ENCODE measurements at regions not wholly inside any gene's neighbourhood (a gene's known extent, or its start where the extent isn't known, plus 50 kb on each side); places are given as distances from the start of the nearest gene placed in this dataset.

DNA sequence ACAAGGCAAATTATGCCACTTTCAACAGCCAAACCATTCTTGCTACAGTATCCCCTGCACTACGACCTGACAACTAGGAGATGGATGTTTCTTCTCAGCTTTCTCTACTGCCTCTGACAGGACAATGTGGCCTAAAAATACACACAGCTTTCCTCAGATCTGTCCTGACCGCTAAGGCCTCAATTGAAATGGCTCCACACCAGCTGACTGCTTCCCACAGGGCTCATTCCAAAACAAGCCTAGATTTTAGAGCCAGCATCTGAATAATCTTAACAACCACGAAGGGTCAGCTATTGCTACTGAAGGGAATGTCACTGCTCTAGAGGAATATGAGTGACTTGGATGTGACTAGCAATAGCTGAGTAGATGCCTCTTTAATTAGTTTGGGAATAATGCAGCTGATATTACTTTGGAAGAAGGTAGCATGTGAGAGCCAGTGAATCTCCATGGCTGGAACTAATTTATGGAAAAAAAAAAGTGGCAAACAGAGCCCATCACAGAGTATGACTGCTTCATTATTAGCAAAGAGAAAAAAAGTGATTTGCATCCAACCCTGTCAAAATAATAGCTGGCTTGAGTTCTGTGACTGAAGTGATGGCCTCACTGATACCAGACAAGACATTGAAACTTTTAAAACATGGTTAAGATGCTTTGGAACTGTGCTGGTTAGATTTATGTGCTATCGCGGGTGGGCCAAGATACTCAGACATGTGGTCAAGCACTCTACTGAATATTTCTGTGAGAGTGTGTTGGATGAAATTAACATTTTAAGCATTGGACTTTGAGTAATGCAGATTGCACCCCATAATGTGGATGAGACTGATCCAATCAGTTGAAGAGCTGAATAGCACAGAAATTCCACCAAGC, 450.2 kb downstream of the NR2F1-AS1 start:
- no peak for ATAC-seq
- Mint-ChIP-seq H3K36me3 (no peaks in the 10 kb centered on the region), H3K27ac (no peak overlapping the region), H3K9me3 (peaks cover 0 to 4% of the 10 kb centered on the region in 2 donors)
- DNase-seq (ENCODE audit: low spot score in 2 of 2) = no peak

DNA sequence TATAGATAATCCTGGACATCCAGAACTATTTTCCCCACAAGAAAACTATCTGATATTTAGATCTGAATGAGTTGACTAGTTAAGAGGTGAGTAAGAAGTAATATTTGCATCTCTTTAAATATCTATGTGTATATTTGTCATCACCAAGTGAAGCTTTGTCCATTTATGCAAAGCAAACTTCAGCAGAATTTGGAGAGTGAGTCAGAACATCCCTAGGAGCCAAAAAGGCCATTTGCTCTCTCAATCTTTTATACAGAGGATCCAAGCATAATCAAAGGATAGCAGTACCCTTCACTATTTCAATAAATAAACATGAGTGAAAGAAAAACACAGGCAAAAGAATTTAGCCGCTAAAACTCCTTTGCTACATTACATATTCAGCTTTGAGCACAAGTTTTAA, 454.4 kb downstream of the NR2F1-AS1 start:
- H3K9me3 Mint-ChIP-seq = peaks cover 0 to 5% of the 10 kb centered on the region in 2 donors
- no peak for DNase-seq (ENCODE audit: low spot score in 2 of 2)
- no peak overlapping the region for H3K27ac Mint-ChIP-seq
- no peaks in the 10 kb centered on the region for H3K36me3 Mint-ChIP-seq
- no peak for ATAC-seq

DNA sequence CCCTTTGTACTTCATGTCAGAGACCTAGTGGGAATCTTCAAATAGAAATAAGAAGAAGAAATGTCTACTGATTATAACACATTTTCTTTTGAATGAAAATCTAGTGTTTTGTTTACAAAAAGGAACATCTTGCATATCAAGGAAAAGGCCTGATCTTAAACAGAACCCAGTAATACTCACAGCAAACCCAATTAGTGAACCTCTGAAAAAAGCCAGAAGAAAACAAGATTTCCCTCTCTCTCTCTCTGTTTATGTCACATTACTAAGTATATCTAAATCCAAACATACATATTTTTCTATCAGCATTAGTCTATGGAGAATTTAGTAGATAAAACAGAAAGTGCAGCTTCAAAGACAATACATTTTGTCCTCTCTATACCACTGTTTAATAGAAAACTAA, 457.9 kb downstream of the NR2F1-AS1 start:
- H3K9me3 Mint-ChIP-seq = peaks cover 5 to 7% of the 10 kb centered on the region in 2 donors
- DNase-seq (ENCODE audit: low spot score in 2 of 2) = no peak
- no peak overlapping the region for H3K27ac Mint-ChIP-seq
- H3K36me3 Mint-ChIP-seq = no peaks in the 10 kb centered on the region
- ATAC-seq = no peak

DNA sequence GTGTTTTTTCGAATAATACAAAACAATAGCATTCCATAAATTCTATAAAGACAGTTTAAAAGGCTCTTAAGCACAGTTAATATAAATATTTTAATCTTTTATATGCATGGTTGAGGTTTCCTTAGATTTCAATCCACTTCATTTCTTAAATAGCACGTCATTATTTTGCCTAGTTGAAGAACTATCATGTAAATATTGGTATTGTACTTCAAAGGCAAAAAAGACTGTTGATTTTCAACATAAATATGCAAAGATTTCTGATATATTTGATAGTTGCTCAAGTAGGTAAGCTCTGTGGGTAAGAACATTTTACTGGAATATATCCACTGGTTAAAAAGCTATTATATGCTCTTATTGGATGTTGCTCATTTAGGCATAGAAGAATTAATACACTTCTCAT, 458.6 kb downstream of the NR2F1-AS1 start:
- DNase-seq (ENCODE audit: low spot score in 2 of 2) (no peak), ATAC-seq (no peak)
- Mint-ChIP-seq H3K9me3 (peaks cover 5 to 7% of the 10 kb centered on the region in 2 donors), H3K27ac (no peak overlapping the region), H3K36me3 (no peaks in the 10 kb centered on the region)

DNA sequence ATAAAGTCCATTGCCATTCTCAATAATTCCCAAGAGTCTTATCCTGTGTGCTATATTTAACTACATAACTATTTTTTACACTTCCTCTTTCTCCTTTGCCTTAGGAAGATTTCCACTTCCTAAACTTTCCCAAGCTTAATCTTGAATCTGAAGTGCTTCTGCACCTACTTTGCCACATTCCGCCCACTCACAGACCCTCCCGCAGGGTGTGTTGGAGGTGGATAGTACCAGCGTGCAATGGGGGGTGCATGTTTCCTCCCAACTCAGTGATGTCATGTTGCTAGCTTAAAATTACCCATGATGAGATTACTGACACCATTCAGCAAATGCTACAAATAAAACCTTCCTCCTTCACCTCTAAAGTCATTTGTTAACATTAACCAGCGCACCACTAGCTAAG, 460.2 kb downstream of the NR2F1-AS1 start:
- ATAC-seq (no peak), DNase-seq (ENCODE audit: low spot score in 2 of 2) (no peak)
- Mint-ChIP-seq H3K27ac (no peak overlapping the region), H3K9me3 (peaks cover 5 to 7% of the 10 kb centered on the region in 2 donors), H3K36me3 (no peaks in the 10 kb centered on the region)

DNA sequence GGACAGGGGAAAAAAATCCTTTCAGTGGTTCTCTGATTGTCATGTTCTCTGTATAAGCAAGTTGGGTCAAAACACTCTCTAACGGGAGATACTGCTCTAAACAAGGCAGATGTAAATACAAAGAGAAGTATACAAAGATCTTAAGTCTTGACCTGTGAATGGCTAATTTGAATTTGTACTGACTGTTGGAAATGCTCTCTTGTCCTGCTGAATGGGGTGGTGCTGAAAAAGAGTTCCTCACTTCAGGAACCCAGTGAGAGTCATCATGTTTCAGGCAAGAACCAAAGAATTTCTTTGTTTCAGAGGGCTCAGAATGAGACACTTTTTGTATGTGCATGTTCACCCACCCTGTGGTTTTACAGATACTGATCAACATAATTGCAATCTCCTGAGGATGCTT, 461.0 kb downstream of the NR2F1-AS1 start:
- DNase-seq (ENCODE audit: low spot score in 2 of 2) (no peak), ATAC-seq (no peak)
- Mint-ChIP-seq H3K36me3 (no peaks in the 10 kb centered on the region), H3K27ac (no peak overlapping the region), H3K9me3 (peaks cover 0 to 7% of the 10 kb centered on the region in 2 donors)

DNA sequence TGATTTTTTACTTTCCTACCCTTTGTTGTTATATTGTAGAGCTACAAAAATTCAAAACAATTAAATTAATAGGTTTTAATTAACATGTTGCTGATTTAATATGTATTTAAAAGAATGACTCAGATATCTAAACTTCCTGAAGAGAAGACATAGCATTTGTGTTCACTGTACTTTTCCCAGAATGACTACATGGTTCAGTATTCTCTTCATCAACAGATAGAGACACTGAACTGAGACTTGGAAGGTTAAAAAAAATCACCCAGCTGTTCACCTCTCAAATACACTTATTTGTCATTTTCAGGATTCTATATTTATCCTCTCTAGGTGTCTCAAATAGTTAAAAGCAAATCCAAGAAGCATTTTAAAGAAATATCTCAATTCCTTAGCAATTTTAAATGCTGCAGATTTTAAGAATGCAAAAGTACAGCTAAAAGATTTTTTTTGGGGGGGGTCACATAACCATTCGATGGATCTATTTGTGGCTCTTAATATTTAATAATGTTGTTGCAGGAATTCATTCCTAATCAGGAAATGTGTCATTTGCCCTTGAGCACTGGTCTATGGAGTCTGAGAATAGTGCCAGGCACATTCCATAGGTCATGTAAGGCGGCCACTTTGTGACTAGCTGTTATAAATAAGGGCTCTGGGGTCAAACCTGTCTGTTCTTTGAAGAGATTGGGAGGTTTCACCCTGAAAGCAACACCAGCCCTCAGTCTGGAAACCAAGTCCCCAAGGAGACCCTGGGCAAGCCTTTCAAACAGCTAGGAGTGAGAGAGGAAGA, 463.1 kb downstream of the NR2F1-AS1 start:
- Mint-ChIP-seq H3K9me3 (peaks cover 0 to 7% of the 10 kb centered on the region in 2 donors), H3K27ac (no peak overlapping the region), H3K36me3 (no peaks in the 10 kb centered on the region)
- DNase-seq (ENCODE audit: low spot score in 2 of 2) (no peak), ATAC-seq (no peak)

DNA sequence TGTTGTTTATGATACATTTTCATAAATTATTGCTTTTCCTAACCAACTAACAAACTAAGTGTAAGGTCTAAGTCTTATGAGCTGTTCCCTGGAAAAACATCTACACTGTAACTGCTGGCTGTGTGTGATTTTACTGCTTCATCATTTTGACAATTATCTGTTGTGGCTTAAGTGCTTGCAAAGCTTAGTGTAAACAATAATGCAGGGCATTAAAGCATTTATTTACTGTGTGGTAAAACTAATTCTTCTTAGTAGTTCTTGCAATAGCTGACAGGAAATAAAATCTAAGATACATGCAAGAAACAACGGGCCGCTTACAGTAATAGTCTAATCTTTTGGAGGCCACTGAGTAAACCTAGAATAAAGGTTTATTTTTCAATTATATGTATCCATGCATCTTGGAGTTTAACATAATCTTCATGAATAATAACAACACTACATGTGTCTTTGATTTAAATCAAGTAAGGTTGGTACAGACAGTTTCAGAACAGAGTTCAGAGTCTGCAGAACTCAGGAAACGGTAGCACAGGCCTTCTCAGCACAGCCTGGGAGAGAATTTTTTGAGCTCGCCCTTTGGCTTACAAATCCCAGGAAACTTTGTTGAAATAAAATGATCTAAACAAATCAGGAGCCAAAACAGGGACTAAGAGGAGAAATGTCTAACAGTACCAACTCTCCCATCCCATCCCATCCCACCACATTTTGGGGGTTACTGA, 473.1 kb downstream of the NR2F1-AS1 start:
- ATAC-seq (no peak), DNase-seq (ENCODE audit: low spot score in 2 of 2) (no peak)
- no peaks in the 10 kb centered on the region for H3K36me3 Mint-ChIP-seq
- H3K27ac Mint-ChIP-seq = no peak overlapping the region
- peaks cover 8 to 9% of the 10 kb centered on the region in 2 donors for H3K9me3 Mint-ChIP-seq

DNA sequence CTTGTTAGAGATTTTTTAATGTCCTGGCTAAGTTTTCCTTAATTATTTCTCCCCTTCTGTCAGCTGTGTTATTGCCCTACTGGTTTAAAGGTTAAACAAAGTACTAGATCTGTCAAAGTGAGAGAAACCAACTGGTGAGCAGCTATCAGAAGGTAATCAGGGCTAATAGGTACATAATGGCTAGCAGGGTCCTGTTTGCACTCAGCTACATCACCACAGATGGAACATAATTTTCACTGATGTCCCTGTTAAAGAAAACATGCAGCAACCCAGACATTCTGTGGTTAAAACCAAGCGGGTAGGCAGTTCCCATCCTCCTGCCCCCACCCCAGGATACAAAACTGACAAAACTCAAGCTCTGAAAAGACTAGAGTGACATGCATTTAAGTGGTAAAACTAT, 473.9 kb downstream of the NR2F1-AS1 start:
- ATAC-seq = no peak
- no peak overlapping the region for H3K27ac Mint-ChIP-seq

DNA sequence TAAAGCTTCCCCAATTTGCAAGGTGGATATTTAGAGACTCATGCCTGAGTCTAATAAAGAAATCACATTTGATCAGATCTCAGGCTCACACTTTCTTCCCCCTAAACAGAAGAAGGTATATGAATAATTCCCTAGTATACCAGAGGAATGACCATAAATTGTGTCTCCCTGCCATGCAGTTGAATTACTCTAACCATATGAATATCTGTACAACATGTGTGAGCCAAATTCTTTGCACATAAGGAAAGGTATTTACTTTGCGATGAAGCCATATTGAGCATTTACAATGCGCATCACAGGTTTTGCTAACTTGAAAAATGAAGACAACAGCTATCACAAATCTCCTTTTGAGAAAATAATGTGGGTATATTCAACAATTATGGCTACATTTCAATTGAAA, 479.4 kb downstream of the NR2F1-AS1 start:
- H3K9me3 Mint-ChIP-seq = peaks cover 18 to 19% of the 10 kb centered on the region in 2 donors
- DNase-seq (ENCODE audit: low spot score in 2 of 2) = no peak
- ATAC-seq = no peak
- no peaks in the 10 kb centered on the region for H3K36me3 Mint-ChIP-seq
- H3K27ac Mint-ChIP-seq = no peak overlapping the region

More for the DNA sequence above, 473.9 kb downstream of the NR2F1-AS1 start:
- peaks cover 11 to 13% of the 10 kb centered on the region in 2 donors for H3K9me3 Mint-ChIP-seq
- no peak for DNase-seq (ENCODE audit: low spot score in 2 of 2)
- no peaks in the 10 kb centered on the region for H3K36me3 Mint-ChIP-seq

DNA sequence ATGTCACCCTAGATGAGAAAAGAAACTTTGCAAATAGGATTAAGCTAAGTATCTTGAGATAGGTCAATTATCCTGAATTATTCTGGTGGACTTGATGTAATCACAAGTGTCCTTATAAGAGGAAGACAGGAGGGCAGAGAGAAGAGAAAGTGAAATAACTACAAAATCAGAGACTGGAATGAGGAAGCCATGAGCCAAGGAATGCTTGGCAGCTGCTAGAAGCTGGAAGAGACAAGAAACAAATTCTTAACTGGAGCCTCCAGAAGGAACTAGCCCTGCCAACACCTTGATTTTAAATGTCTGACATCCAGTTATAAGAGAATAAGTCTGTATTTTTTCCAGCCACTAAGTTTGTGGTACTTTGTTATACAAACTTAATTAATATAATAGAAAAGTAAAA, 480.0 kb downstream of the NR2F1-AS1 start:
- ATAC-seq (no peak), DNase-seq (ENCODE audit: low spot score in 2 of 2) (no peak)
- Mint-ChIP-seq H3K27ac (no peak overlapping the region), H3K36me3 (no peaks in the 10 kb centered on the region), H3K9me3 (peaks cover 23 to 25% of the 10 kb centered on the region in 2 donors)

DNA sequence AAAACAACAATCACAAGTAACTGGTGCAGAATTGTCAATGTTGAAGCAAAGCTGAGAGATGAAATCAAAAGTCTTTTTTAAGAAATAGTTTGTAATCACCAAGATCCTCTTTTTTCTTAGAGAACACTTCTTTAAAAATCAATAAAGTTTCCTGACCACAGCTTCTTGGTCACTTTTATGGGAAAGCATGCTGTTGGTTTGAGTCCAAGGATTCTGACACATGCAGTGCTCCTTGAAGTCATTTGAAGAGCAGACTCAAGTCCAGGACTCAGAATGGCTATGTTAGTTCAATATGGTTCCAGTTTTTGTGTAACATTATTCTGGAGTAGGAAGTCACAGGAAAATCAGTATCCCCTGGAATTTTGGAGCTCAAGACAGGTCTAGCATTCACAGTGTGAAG, 480.6 kb downstream of the NR2F1-AS1 start:
- no peak overlapping the region for H3K27ac Mint-ChIP-seq
- H3K9me3 Mint-ChIP-seq = peaks cover 24 to 26% of the 10 kb centered on the region in 2 donors
- DNase-seq (ENCODE audit: low spot score in 2 of 2) (no peak), ATAC-seq (no peak)
- H3K36me3 Mint-ChIP-seq = no peaks in the 10 kb centered on the region

DNA sequence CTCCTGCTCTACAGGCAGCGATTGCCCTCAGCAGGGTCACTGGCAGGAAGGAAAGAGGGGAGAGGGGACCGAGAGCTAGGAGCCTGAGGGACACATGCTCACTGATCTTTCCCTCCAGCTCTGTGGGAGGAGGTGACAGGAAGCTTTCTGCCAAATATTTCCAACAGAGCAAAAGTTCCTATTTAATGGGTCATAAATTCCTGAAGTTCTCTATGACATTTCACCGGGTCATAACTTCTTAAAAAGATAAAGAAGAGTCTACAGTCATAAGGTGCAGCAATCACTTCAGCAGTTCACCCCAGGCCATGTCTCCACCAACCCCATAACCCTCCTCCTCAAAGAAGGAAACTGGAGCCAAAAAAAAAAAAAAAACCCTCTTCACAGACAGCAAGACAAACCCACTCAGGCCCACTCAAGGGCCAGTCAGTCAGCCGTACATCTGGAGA, 481.1 kb downstream of the NR2F1-AS1 start:
- ATAC-seq = no peak
- Mint-ChIP-seq H3K27ac (no peak overlapping the region), H3K9me3 (peaks cover 23 to 26% of the 10 kb centered on the region in 2 donors)

DNA sequence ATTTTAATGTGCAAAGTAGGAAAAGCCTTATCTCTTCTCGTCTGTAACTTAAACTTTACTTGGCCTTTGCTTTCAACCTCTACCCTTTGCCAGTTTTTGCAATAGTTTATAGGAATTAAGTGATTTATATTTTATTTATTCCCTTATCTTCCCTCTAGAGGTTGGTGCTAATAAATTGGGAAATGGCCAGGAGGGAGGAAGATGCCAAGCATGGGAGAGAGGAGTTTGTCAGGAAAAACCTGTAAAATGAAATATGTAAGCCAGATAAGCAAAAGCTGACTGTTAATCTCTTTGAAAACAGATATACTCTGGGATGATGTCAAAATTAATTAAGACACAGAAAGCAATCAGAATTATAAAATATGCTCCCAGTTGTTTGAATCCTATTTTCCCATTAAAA, 484.5 kb downstream of the NR2F1-AS1 start:
- peaks cover 22 to 28% of the 10 kb centered on the region in 2 donors for H3K9me3 Mint-ChIP-seq
- ATAC-seq (no peak), DNase-seq (ENCODE audit: low spot score in 2 of 2) (no peak)
- no peaks in the 10 kb centered on the region for H3K36me3 Mint-ChIP-seq
- no peak overlapping the region for H3K27ac Mint-ChIP-seq

More for the DNA sequence above, 481.1 kb downstream of the NR2F1-AS1 start:
- DNase-seq (ENCODE audit: low spot score in 2 of 2) = no peak
- H3K36me3 Mint-ChIP-seq = no peaks in the 10 kb centered on the region

DNA sequence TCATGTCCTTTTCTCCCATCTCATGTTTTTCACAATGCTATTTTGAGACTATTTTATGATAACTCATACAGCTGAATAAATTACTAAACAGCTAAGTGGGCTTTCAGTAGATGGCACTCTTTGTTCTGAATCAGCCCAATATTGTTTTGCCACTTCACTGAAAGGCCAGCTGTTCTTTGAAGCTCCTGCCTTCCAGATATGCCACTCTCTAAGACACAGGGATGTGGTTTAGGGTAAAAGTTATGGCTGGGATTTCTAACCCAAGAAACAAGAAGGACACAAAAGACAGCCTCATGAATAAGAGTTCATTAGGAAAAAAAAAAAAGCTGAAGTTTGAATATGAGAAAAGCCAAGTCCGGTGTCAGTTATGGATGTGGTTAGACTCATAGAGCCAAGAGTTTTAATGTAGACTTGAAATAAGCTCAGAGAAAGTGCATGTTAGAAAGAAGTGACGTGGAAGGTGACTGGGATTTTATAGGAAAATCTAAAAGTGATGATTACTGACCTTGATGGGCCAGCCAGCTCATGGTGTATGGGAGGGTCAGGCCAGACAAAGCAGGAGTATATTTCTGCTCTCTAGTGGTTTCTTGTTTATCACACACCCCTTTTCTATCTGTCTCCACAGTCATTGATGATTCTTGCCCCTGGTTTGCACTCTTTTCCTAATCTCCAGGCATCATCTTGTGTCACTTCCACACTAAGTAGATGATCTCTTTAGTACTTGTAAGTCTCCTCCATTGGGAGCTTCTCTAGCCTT, 488.5 kb downstream of the NR2F1-AS1 start:
- no peaks in the 10 kb centered on the region for H3K36me3 Mint-ChIP-seq
- DNase-seq (ENCODE audit: low spot score in 2 of 2) (no peak), ATAC-seq (no peak)
- H3K9me3 Mint-ChIP-seq = peaks cover 22 to 23% of the 10 kb centered on the region in 2 donors
- H3K27ac Mint-ChIP-seq = no peak overlapping the region

DNA sequence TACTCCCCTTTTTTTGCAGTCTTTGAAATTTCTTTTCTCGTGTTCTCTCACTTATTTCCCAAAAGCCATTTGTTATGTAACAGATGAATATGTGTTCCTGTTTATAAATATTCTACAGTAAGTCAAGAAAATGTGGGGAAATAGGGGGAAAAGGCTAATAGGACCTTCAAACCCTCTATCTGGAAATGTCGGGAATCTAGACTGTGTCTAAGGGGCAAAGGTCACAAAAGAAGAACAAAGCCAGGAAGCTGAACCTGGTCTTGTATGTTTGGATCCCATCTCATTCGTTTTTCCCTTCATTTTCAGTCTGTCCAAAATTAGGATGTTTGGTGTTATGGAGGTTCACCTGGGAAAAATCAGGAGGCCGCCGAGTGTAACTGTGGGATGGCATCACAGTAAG, 490.3 kb downstream of the NR2F1-AS1 start:
- Mint-ChIP-seq H3K36me3 (no peaks in the 10 kb centered on the region), H3K27ac (no peak overlapping the region), H3K9me3 (peaks cover 15 to 17% of the 10 kb centered on the region in 2 donors)
- DNase-seq (ENCODE audit: low spot score in 2 of 2) = no peak
- no peak for ATAC-seq

Measured in activated naive CD4-positive, alpha-beta T cell treated with anti-CD3 and anti-CD28 coated beads, Interleukin-2, amount 50 U/mL, for 72 hours (primary cell).